ENCODE measurements at regions not wholly inside any gene's neighbourhood (a gene's known extent, or its start where the extent isn't known, plus 50 kb on each side); places are given as distances from the start of the nearest gene placed in this dataset.
"Not testable (repeated sequence)": the region's sequence is repeated elsewhere in the genome, so short reads cannot be mapped to it uniquely, and the experiment has no call there.

DNA sequence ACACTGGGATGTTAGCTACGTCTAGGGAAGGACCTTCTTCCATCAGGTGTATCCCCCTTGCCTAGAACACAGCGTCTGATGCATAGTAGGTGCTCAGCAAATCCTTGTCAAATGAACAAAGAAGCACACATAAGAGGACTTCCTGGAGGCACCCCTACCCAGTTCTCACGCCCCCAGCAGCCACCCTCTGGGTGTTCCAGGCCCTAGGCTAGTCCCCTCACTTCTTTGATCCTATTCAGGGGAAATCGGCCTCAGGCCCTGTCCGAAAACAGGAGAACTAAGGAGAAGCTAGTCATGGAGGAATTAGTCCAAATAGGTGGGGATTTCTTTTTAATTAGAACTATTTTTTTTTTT is 84.7 kb upstream of the SIRPA start:
- DNase-seq = no peak

DNA sequence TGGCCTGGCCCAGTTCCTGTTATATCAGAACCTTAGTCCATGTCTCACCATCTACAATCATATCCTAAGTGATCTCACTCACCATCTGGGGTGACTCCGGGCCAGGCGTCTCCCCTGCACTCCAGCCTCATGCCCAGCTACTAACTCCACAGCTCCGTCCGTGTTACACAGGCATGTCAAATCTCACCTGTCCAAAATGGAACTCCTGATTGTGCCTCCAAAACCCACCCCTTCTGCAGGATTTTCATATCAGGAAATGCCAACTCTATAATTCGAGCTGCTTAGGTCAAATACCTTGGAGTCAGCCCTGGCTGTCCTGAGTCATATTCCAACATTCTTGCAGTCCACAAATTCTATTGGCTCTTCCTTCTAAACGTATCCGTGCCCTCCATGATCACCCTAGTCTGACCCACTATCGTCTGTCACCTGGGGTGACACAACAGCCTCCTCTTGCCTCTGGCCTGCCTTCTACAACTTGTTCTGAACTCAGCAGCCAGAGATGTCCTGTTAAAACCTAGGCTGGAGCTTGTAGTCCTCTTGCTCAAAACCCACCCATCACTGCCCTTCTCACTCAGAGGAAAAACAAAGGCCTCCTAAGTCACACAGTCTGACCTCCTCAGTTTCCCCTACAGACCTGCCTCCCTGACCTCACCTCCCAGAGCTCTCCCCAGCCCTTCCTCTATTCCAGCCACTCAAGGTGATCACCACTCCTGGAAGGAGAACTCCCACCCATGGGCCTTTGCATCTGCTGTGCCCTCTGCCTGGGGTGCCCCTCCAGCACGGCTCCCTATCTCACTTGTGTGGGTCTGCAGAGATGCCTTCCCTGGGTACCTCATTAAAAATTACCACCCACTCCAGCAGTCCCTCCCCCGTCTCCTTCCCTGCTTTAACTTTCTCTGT is 85.3 kb upstream of the SIRPA start:
- no peak for DNase-seq

DNA sequence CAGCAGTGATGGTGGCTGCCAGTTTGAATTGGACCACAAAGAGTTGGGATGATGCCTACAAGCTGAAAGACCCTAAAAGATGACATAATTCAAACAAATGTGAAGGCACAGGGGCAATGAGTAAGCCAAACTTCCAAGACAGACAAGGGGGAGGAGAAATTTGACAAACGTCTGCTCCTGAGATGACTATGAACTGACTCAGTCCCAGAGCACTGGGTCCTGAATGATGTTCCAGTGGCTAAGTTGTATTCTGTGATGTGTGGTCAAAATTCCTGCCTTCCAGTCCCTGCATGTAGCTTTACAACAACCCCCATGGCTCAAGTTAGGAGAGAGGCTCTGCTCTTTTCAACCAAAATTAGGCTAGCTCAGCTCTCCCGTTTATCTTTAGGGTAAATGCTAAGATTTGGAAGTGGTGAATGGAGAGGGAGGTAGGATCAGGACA is 86.1 kb upstream of the SIRPA start:
- DNase-seq = no peak

DNA sequence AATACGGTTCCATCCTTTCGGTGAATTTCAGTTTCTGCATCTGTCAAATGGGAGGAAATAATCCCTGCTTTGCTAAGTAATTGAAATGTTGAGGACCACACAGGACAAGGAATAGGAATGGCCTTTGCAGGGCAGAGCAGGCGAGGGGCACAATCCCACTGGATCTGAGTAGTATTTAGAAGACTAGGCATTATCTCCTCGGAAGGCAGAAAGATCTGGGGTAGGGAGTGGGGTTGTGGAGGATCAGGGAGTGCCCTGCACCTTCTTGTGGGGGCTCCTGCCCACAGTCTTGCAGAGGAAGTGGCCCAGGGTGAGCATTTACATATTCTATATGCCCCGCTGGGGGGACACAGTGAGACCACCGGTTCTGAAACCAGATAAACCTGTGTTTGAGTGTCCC is 87.1 kb upstream of the SIRPA start:
- DNase-seq = no peak

DNA sequence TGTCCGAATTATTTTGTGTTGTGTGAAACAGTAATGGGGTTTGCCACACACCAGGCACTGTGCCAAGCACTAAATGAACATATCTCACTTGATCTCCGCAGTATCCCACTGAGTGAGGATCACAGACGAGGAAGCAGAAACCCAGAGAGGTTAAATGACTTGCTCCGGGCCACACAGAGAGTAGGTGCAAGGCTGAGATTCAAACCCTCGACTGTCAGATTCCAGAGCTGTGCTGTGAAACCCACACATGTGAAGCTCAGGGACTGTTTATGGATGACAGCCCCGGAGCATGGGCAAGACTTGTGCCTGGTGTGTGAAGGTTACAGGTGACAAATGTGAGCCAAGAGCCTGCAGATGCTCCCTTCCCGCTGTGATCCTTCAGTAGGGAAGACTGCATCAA is 87.8 kb upstream of the SIRPA start:
- DNase-seq = no peak

DNA sequence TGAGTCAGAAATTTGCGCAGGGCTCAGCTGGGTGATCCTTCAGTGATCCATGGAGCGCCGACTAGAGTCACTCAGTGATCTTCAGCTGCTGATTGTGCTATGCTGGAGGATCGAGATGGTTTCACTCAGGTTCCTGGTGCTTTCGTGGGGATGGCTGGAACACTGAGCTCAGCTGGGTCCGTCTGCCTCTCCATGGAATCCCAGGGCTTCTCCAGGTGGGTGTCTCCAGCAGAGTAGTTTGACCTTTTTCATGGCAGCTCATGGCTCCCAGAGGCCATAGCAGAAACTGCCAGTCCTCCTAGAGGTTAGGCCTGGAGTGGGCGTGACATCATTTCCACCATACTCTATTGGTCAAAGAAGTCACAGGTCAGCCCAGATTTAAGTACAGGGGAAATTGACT is 88.8 kb upstream of the SIRPA start:
- DNase-seq = no peak

DNA sequence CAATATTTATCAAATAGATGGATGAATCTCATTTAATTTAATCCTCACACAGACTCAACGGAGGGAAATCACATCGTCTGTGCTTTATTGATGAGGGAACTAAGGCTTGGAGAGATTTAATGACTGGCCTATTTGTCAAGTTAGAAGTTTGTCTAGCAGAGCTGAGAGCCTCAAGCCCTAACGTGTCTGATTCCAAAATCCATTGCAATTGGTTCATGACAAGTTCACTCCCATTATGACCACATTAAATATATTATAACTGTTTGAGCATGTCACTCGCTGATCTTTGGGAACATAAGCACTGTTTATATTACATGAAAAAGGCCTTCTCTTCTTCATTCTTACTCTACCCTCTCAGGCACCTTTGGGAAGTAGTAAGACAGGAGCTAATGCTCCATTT is 89.4 kb upstream of the SIRPA start:
- DNase-seq = no peak

DNA sequence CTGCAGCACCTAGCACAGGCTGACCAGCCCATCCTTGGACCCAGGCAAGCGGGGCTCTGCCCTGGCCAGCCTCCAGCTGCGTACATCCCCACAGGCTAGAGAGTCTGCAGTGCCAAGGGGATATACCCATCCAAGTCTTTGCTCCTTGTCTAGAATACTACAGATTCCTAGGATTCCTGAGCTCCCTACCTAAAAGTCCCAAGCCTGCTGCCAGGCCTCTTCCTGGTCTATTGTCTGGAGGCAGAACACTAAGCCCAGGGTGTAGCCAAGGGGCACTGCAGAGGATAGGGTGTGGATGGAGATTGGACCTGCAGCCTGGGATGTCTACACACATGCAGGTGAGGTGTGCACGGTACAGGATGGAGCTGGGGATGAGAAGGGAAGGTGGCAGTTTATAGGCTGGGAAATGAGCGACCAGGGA is 90.0 kb upstream of the SIRPA start:
- no peak for DNase-seq

DNA sequence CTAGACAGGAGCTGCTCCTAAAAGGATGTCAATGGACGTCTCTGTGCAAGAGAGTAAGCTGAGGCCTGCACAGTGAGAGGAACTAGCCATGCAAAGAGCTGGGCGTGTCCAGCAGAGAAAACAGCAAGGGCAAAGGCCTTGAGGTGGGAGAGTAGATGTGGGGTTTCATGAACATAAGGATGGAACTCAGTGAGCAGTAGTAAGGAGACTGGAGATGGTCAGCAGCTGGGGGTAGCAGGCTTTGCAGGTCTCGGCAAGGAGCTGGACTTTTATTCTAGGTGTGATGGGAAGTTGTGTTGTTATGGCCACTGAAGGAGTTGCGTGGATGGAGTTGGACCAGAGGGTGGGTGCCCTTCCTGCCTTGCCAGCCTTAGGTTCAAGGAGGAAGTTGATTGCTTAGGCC is 90.7 kb upstream of the SIRPA start:
- DNase-seq = no peak

DNA sequence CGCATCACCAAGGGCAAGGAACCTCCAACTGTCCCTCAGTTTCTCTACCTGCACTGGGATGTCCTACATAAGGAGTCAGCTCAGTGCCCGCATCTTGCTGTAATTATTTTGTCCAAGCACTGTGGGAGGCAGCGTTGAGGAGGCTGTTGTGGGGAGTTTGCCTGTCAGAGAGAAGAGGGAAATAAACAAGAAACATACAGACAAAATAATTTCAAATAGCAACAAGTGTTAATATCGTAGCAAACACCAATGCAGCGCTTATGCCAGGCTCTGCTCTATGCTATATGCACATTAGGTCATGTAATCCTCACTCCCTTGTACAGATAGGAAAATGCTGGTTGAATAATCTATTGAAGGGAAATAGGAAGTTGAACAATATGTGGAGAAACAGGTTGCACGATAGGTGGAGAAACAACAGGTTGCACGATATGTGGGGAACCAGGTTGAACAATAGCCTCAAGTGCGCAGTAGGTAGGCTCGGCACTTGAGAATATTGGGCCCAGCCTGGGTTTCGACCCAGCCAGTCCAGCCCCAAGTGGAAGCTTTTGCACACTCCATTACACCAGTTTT is 91.2 kb upstream of the SIRPA start:
- DNase-seq = no peak

DNA sequence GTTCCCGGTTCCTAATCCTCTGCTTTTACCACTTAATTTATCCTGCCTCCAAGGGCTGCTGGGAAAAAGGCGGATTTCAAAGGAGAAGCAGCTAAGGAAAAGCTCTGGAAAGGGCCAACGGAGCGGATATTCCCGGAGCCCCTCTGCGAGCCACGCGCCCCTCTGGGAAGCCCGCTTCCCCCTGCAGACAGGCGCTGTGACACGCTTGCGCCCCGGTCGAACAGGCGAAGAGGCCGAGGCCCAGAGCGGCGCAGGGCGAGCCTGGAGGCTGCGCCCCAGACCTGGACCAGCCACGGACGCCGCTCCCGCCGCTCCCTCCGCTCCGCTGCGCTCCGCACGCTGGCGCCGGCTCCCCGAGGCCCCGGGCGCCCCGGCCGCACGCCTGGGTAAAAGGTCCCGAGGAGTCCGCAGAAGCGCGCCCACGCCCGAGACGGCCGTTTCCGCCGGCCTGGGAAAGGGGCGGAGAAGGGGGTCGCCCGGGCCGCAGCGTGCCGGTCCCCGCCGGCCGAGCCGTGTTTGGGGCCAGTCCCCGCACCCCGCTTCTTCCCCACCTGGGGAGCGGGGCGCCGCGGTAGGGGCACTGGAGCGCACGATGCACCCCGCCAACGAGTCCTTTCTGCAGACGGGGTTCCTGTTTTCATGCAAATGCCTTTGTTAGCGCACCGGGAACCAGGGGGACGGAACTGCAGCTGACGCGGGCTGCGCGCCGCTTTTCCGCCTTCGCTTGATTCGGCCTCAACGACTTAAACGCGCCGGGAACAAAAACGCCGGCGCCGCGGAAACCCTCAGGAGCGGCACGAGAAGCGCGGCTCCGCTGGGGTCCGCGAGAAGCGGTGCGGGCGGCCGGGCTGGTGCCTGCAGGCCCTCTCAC is 91.9 kb upstream of the SIRPA start:
- DNase-seq = peak; percentile 47

DNA sequence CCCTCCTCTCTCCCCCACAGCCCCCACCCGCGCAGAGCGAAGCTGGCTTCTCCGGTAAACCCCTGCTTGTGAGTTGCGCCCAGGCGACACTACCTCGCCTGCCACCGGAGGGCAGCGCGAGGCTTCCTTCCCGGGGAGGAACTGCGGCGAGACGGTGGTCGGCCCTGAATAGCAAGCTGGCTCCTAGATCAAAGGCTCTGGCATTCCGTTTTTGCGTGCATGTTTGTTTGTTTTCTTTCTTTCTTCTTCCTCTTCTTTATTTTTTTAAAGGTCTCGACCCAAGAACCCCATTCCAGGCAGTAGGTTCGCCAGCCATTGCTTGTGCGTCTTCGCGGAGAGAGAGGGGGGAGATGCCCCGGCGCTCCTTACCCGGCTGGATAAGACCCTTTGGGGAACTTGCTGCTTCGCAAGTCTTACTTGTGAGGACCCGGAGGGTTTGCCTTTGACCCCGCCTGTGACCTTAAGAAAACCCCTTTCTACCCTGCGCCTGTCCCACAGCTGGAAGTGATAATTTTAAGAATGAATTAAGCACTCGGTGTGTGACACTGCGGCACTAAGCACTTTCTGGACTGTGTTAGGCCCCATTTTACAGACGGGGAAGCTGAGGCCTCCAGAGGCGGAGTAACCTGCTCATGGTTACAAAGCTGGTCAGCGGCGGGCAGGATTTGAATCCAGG is 92.7 kb upstream of the SIRPA start:
- peak; percentile 68 for DNase-seq

DNA sequence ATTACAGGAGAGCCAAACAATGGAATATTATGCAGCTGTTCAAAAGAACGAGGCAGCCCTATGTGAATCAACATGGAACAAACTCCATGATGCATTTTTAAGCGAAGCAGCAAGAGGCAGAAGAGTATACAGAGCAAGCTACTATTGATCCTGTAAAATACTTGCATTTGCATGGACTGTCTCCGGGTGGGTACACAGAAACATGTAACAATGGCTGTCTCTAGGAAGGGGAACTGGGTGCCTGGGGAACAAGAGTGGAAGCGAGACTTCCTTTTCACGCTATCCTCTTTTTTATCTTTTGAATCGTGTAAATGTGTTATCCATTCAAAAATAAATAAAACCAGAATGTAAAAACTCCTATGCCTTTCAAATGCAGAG is 93.3 kb upstream of the SIRPA start:
- DNase-seq = no peak

DNA sequence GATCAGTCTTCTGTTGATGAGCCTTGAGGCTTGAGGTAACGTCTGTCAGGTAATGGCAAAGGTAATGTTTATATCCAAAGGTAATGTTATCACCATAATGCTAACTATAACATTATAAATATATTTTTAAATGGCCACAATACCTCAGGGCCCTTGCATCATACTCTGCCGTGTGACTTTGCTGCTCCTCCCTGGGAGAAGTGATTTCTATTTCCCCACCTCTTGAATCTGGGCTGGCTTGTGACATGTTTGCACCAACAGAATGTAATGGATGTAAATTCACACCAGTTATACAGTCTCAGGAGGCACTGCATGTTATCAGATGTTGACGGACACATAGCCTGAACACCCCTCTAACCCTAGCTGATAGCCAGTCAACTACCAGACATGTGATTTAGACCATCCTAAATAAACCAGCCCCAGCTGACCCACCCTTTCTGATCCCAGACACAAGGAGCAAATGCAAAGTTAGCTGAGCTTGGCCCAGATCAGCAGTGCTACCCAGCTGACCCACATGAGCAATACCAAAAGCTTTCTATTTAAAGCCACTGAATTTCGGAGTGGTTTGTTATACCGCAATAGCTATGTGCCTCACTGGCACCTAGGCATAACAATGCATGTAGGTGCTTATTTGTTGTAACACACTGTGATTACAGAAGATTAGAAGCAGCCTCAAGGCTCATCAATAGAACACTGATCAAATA is 93.8 kb upstream of the SIRPA start:
- DNase-seq = no peak

DNA sequence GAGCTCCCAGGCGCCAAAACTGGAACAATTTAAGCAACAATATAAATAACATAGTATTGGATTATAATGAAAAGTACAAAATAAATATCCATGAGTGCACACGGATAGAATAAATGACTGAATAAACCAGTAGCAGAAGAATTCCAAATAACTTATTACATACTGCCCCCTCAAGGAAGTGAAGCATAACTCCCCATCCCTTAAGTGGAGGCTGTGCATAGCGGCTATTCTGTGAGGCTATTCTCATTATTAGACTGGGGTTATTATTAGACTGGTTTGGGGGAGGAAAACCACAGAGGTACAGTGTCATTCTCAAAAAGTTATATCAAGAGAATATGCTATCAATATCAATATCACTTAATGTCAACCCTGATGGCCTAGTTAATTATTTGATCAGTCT is 94.4 kb upstream of the SIRPA start:
- DNase-seq = no peak

DNA sequence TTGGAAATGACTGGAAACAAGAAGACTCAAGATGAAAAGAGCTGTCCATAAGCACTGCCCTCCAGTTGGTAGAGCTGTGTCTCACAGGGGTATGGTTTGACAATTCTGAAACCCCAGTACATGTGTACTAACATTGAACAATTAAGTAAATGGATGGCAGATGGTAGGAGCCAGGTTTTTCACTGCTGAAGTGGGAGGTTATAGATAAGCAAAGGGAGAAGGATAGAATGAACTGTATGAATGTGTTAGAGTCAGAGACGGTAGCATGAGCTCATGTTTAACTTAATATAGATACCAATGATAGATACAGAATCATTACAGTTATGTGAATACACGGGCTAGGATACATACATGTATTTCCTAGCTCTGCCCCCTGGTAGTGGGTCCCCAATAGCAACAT is 95.0 kb upstream of the SIRPA start:
- DNase-seq = no peak

DNA sequence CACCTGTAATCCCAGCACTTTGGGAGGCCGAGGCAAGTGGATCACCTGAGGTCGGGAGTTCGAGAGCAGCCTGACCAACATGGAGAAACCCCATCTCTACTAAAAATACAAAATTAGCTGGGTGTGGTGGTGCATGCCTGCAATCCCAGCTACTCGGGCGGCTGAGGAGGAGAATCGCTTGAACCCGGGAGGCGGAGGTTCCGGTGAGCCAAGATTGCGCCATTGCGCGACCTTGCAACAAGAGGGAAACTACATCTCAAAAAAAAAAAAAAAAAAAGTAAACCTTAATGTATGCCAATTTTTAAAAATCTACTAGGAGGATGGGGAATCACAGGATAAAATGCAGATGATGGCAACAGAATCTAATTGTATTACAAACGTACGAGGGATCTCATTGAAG is 95.5 kb upstream of the SIRPA start:
- not testable (repeated sequence) for DNase-seq

DNA sequence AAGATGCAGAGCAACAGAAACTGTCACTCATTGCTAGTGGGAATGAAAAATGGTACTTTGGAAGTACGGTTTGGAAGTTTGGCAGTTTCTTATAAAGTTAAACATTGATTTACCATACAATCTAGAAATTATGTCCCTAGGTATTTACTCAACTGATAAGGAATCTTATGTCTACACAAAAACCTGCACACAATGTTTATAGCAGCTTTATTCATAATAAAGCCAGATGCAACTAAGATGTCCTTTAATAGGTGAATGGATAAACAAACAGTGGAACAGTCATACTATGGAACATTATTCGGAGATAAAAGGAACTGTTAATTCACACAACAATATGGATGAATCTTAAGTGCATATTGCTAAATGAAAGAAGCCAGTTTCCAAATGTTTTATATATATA is 96.2 kb upstream of the SIRPA start:
- DNase-seq = no peak

DNA sequence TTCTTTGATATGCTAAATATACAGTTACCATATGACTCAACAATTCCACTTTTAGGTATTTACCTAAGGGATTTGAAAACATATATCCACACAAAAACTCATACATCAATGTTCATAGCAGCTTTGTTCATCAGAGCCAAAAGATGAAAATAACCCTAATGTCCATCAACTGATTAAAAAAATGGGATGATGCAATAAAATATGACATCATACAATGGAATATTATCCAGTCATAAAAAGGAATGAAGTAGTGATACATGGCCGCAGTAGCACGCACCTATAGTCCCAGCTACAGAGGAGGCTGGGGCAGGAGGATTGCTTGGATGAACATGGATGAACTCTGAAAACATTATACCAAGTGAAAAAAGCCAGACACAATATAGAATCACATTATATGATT is 101.4 kb upstream of the SIRPA start:
- no peak for DNase-seq

DNA sequence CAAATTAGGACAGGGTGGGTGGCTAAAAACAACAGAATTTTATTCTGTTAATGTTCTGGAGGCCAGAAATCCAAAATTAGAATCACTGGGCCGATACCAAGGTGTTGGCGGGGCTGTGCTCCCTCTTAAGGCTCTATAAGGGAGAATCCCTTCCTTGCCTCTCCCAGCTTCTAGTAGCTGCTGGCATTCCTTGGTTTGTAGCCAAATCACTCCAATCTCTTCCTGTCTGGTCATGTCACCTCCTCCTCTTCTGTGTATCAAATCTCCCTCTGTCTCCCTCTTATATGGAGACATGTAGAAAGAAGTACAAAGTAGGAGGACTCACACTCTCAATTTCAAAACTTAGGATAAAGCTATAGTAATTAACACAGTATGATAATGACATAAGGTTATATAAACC is 102.9 kb upstream of the SIRPA start:
- no peak for DNase-seq

DNA sequence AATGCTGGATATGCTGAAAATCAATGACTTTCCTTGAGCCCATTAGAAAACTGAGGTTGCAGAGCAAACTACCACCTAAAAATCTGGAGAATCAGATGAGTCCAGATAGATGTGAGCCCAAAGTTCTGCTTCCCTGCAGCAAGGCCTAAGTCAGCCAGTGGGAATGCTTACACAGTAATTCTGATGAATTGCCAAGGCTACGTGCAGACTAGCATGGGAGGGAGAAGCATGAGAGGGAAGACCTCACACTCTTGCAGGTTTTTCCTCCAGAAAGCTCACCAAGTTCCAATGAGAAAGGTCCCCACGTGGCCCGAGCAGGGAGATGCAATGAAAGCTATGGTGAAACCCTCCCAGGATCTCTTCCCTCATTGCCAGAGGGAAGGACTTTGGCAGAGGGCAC is 104.8 kb upstream of the SIRPA start:
- no peak for DNase-seq

DNA sequence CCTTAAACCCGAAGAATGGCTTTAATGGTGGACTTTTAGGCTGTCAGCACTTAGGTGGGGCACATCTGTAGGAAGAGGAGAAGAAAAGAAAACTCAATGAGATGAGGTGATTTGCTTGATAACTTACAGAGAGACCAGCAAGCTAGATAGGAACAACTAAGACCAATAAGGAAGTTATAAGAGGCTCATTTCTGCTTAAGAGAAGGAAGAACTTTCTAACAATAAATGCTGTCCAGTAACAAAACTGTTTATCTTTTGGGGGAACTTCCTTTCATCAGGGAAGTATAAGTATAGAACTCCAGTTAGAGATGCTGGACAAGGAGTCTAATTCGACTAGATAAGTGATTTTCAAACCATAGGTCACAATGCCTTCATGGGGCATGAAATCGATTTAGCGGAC is 107.2 kb upstream of the SIRPA start:
- no peak for DNase-seq

DNA sequence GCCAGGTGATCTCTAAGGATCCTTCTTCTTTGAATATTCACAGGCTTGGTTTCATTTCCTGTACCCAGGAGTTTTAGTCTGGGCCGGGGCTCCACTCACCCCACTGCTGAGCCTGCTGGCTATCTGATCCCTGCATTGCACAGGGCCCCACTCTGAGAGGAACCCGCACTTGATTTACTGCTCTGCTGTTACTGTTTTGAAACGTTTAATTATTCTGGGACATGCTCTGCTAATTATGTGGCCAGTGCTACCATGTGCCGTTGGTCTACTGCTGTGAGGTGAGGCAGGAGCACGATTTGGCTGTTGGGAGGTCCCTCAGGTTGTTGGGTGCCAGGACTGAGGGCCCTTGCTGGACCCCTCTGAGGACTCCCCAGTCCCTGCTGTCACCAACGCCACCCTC is 108.7 kb upstream of the SIRPA start:
- DNase-seq = no peak

All from NCI-H1105 (cell line).